ENCODE measurements at regions not wholly inside any gene's neighbourhood (a gene's known extent, or its start where the extent isn't known, plus 50 kb on each side); places are given as distances from the start of the nearest gene placed in this dataset.

- Histone ChIP-seq H3K27me3 (ENCODE audit: insufficient read depth, low read length) (no peaks in the 10 kb centered on the region), H3K4me1 (ENCODE audit: insufficient read depth, low read length) (peaks cover 2% of the 10 kb centered on the region; the same call in 1 of the 2 replicates), H4K8ac (replicated peaks; ENCODE audit: insufficient read length, low read depth, low read length) (no peak overlapping the region), H2BK15ac (ENCODE audit: low read depth, low read length) (no peak overlapping the region), H2BK20ac (ENCODE audit: low read depth, low read length, poor library complexity, severe bottlenecking) (no peak overlapping the region), H3K18ac (ENCODE audit: insufficient read length, low read depth, low read length) (no peak overlapping the region), H3T11ph (ENCODE audit: low read length) (no peak overlapping the region), H3K23me2 (ENCODE audit: insufficient read length, low read depth, low read length, poor library complexity, severe bottlenecking) (no peaks in the 10 kb centered on the region), H3K4ac (ENCODE audit: low read depth, low read length) (no peak overlapping the region), H3K14ac (ENCODE audit: insufficient read depth, low read length) (no peak overlapping the region), H3K4me2 (ENCODE audit: insufficient read depth, insufficient read length, low read length) (no peak overlapping the region), H2BK5ac (ENCODE audit: insufficient read length, low read length) (no peak overlapping the region), H3K9ac (ENCODE audit: extremely low read depth, insufficient read length, low read length) (no peak overlapping the region), H3K79me1 (ENCODE audit: insufficient read depth, low read depth, low read length, poor library complexity, severe bottlenecking) (no peaks in the 10 kb centered on the region), H3K56ac (ENCODE audit: insufficient read length, low read depth, low read length) (no peak overlapping the region), H3K23ac (ENCODE audit: insufficient read length, low read depth, low read length) (no peak overlapping the region), H4K91ac (ENCODE audit: insufficient read length, low read depth, low read length) (no peak overlapping the region), H2BK120ac (ENCODE audit: low read depth, low read length, poor library complexity, severe bottlenecking) (no peak overlapping the region), H4K5ac (ENCODE audit: insufficient read length, low read depth, low read length) (no peak overlapping the region), H3K27ac (ENCODE audit: insufficient read length, low read depth, low read length) (no peak overlapping the region), H2AK5ac (ENCODE audit: insufficient read length, low read length) (no peak overlapping the region), H2AFZ (ENCODE audit: low read length) (no peak overlapping the region), H2BK12ac (ENCODE audit: insufficient read length, low read depth, low read length) (no peak overlapping the region), H3K79me2 (ENCODE audit: insufficient read depth, low read length) (no peaks in the 10 kb centered on the region), H4K20me1 (ENCODE audit: control insufficient read depth, insufficient read depth, insufficient read length) (no peaks in the 10 kb centered on the region), H3K9me3 (ENCODE audit: control insufficient read depth, low read depth, low read length) (no peaks in the 10 kb centered on the region)
- no CpG with 5 or more reads among the region's 8 CpGs for WGBS (ENCODE audit: extremely low coverage, insufficient read length, low lambda C conversion rate)
- TF ChIP-seq CTCF (conservative IDR thresholded peaks at IDR 0.05) = no peak
- H3K27ac Mint-ChIP-seq = no peak overlapping the region
- peaks cover 0 to 4% of the 10 kb centered on the region in 2 experiments; a peak in 2 of 5 replicates for H3K9me3 Mint-ChIP-seq
- H3K36me3 Mint-ChIP-seq (ENCODE audit: insufficient read depth in 1 of 3, low read depth in 3 of 3) = peaks cover 0 to 2% (median 0%) of the 10 kb centered on the region in 3 experiments; a peak in 1 of 7 replicates
- no peaks in the 10 kb centered on the region for H3K27me3 Mint-ChIP-seq (ENCODE audit: low read depth)
- H3K4me1 Mint-ChIP-seq = peaks cover 7 to 8% of the 10 kb centered on the region in 2 experiments
- DNase-seq = no peak
- no peak overlapping the region for H3K4me3 Mint-ChIP-seq
Observed at GRCh38 chr2:180540761-180541160, 439.6 kb upstream of the UBE2E3 start.

Measured in H9 (cell line).